Hepatocyte (in vitro differentiated cells): ENCODE measurements at regions not wholly inside any gene's neighbourhood (a gene's known extent, or its start where the extent isn't known, plus 50 kb on each side); places are given as distances from the start of the nearest gene placed in this dataset.
A peak's percentile ranks its signal among the peaks of the same experiment; 100 is the strongest.

Experiments
- DNase-seq: peaks from one replicate; pipeline ENCODE4 v3.0.0-alpha.2; 2016; ENCODE audit warnings: low spot score
- H2AFZ ChIP-seq: fragments of 200-600 bp; sonication (generic); 2 replicates; pipeline ENCODE4 v1.6.0; 2016; ENCODE audit warnings: antibody characterized with exemption, mild to moderate bottlenecking
- H3K27ac ChIP-seq: fragments of 200-600 bp; sonication (generic); 2 replicates; pipeline ENCODE4 v1.5.1; 2016; ENCODE audit warnings: mild to moderate bottlenecking
- H3K27me3 ChIP-seq: fragments of 200-600 bp; sonication (generic); 2 replicates; pipeline ENCODE4 v1.6.1; 2016
- H3K36me3 ChIP-seq: fragments of 200-600 bp; sonication (generic); replicated peaks from 2 replicates; pipeline ENCODE4 v1.5.1; 2016; ENCODE audit warnings: low read depth; ENCODE audit not compliant: insufficient read depth
- H3K4me1 ChIP-seq: fragments of 200-600 bp; sonication (generic); 2 replicates; pipeline ENCODE4 v1.5.1; 2016; ENCODE audit warnings: mild to moderate bottlenecking, moderate library complexity; ENCODE audit not compliant: insufficient read depth
- H3K4me2 ChIP-seq: fragments of 200-600 bp; sonication (generic); 2 replicates; pipeline ENCODE4 v1.6.0; 2016
- H3K4me3 ChIP-seq: fragments of 200-600 bp; sonication (generic); 2 replicates; pipeline ENCODE4 v1.5.1; 2016; ENCODE audit warnings: mild to moderate bottlenecking
- H3K79me2 ChIP-seq: fragments of 200-600 bp; sonication (generic); 2 replicates; pipeline ENCODE4 v1.6.0; 2017; ENCODE audit warnings: mild to moderate bottlenecking
- H3K9me2 ChIP-seq: fragments of 200-600 bp; sonication (generic); replicated peaks from 2 replicates; pipeline ENCODE4 v1.6.0; 2017; ENCODE audit warnings: mild to moderate bottlenecking; ENCODE audit not compliant: insufficient read depth
- H3K9me3 ChIP-seq: fragments of 200-600 bp; sonication (generic); 2 replicates; pipeline ENCODE4 v1.5.1; 2016; ENCODE audit warnings: low read depth, mild to moderate bottlenecking
- H4K20me1 ChIP-seq: fragments of 200-600 bp; sonication (generic); 2 replicates; pipeline ENCODE4 v1.6.0; 2016; ENCODE audit warnings: mild to moderate bottlenecking; ENCODE audit not compliant: insufficient read depth, poor library complexity, severe bottlenecking
- CTCF ChIP-seq: fragments of 200-600 bp; sonication (generic); IDR thresholded peaks from 2 replicates; pipeline ENCODE4 v1.5.1; 2016; ENCODE audit warnings: antibody characterized with exemption, mild to moderate bottlenecking; ENCODE audit not compliant: poor library complexity
- EZH2 ChIP-seq: fragments of 200-600 bp; sonication (generic); IDR thresholded peaks from 2 replicates; pipeline ENCODE4 v1.6.1; 2016; ENCODE audit warnings: antibody characterized with exemption, mild to moderate bottlenecking, borderline replicate concordance
- EZH2phosphoT487 ChIP-seq: fragments of 200-600 bp; sonication (generic); IDR thresholded peaks from one replicate; pipeline ENCODE4 v1.6.1; 2018; ENCODE audit warnings: antibody characterized with exemption, mild to moderate bottlenecking, low read depth, moderate library complexity; ENCODE audit not compliant: unreplicated experiment, severe bottlenecking
- WGBS: methylation state at CpG from one replicate; pipeline ENCODE4 v1.1.6; 2016; ENCODE audit warnings: low lambda C conversion rate; ENCODE audit errors: missing lambda C conversion rate; 5-methylcytosine and 5-hydroxymethylcytosine counted together

GRCh38 chr4:22897520-22898108 lies 204.9 kb downstream of the GBA3 start:
- DNase-seq, result peak; percentile 57
- H2AFZ ChIP-seq, result no peak overlapping the region
- H3K4me1 ChIP-seq, result peaks cover 5% of the 10 kb centered on the region
- H3K27me3 ChIP-seq, result no peaks in the 10 kb centered on the region
- no peak overlapping the region for H3K4me2 ChIP-seq
- no peak overlapping the region for H3K27ac ChIP-seq
- TF ChIP-seq EZH2 (no peak), CTCF (peak; percentile 82)
- H3K4me3 ChIP-seq, result no peak overlapping the region
- H3K36me3 ChIP-seq, result no peaks in the 10 kb centered on the region
- H3K9me3 ChIP-seq, result no peaks in the 10 kb centered on the region
- 49% methylated on average over 6 of the region's 6 CpGs for WGBS
- no peaks in the 10 kb centered on the region for H3K9me2 ChIP-seq
- H3K79me2 ChIP-seq, result no peaks in the 10 kb centered on the region
- H4K20me1 ChIP-seq, result no peaks in the 10 kb centered on the region

GRCh38 chr4:22895482-22895881 lies 202.7 kb downstream of the GBA3 start:
- no peak for TF ChIP-seq CTCF
- no peak for TF ChIP-seq EZH2phosphoT487
- no peak for TF ChIP-seq EZH2
- no peaks in the 10 kb centered on the region for H3K36me3 ChIP-seq
- no peaks in the 10 kb centered on the region for H3K79me2 ChIP-seq
- no peaks in the 10 kb centered on the region for H3K9me2 ChIP-seq
- H3K27ac ChIP-seq, result no peak overlapping the region
- 80% methylated on average over 1 of the region's 1 CpG for WGBS
- no peaks in the 10 kb centered on the region for H3K9me3 ChIP-seq
- H3K4me1 ChIP-seq, result peaks cover 5% of the 10 kb centered on the region
- H3K4me3 ChIP-seq, result no peak overlapping the region
- no peak overlapping the region for H2AFZ ChIP-seq
- H3K4me2 ChIP-seq, result no peak overlapping the region
- no peak for DNase-seq
- H3K27me3 ChIP-seq, result no peaks in the 10 kb centered on the region
- H4K20me1 ChIP-seq, result no peaks in the 10 kb centered on the region

GRCh38 chr4:22884157-22884556 lies 191.4 kb downstream of the GBA3 start:
- Histone ChIP-seq H3K27ac (no peak overlapping the region), H3K36me3 (no peaks in the 10 kb centered on the region), H3K27me3 (no peaks in the 10 kb centered on the region), H2AFZ (no peak overlapping the region), H3K9me3 (no peaks in the 10 kb centered on the region), H3K4me1 (no peaks in the 10 kb centered on the region), H3K4me3 (no peak overlapping the region), H3K4me2 (no peak overlapping the region), H4K20me1 (no peaks in the 10 kb centered on the region), H3K9me2 (no peaks in the 10 kb centered on the region), H3K79me2 (no peaks in the 10 kb centered on the region)
- no peak for TF ChIP-seq EZH2phosphoT487
- no peak for TF ChIP-seq CTCF
- no peak for TF ChIP-seq EZH2
- DNase-seq, result no peak

GRCh38 chr4:22881411-22881810 lies 188.7 kb downstream of the GBA3 start:
- H3K27ac ChIP-seq, result no peak overlapping the region
- no peaks in the 10 kb centered on the region for H3K9me3 ChIP-seq
- no peak for TF ChIP-seq CTCF
- H3K79me2 ChIP-seq, result no peaks in the 10 kb centered on the region
- no peaks in the 10 kb centered on the region for H3K27me3 ChIP-seq
- H3K9me2 ChIP-seq, result no peaks in the 10 kb centered on the region
- no peaks in the 10 kb centered on the region for H3K36me3 ChIP-seq
- no peak for DNase-seq
- no peak overlapping the region for H3K4me2 ChIP-seq
- H4K20me1 ChIP-seq, result no peaks in the 10 kb centered on the region
- H2AFZ ChIP-seq, result no peak overlapping the region
- no peak overlapping the region for H3K4me3 ChIP-seq
- no peaks in the 10 kb centered on the region for H3K4me1 ChIP-seq
